IMR-90 (cell line): ENCODE measurements at regions not wholly inside any gene's neighbourhood (a gene's known extent, or its start where the extent isn't known, plus 50 kb on each side); places are given as distances from the start of the nearest gene placed in this dataset.

Experiments
- ATAC-seq: fragments of 200-7000 bp; cut with Tn5 transposase; 2 replicates; pipeline ENCODE4 v1.9.1; 2020; ENCODE audit warnings: low read depth, mild to moderate bottlenecking, moderate library complexity
- BruUV-seq: library from RNA; stranded (reverse); fragments of 400-500 nt; replicated peaks from 2 replicates; lab custom pipeline; 2021; lab: Mats Ljungman, UMichigan
- CTCF ChIA-PET: fragments of 300-600 bp; formaldehyde crosslinking; extraction: SDS; loops from one replicate; lab custom pipeline; 2021; ENCODE audit warnings: antibody characterized with exemption; lab: Yijun Ruan, JAX
- POLR2A ChIA-PET: fragments of 300-600 bp; sonication (Branson Sonifier 250); formaldehyde crosslinking; loops from one replicate; lab custom pipeline; 2022; ENCODE audit warnings: antibody characterized with exemption; ENCODE audit not compliant: unreplicated experiment; lab: Charles Lee
- DNase-seq: peaks from one replicate; pipeline ENCODE4 v3.0.0; 2013
- H2AFZ ChIP-seq: replicated peaks from 2 replicates; pipeline ENCODE3; 2013; ENCODE audit warnings: low read length, mild to moderate bottlenecking; ENCODE audit not compliant: poor library complexity
- H2AK5ac ChIP-seq: 2 replicates; pipeline ENCODE4 v1.6.1; 2013; ENCODE audit warnings: low read depth, low read length, inconsistent platforms
- H2AK9ac ChIP-seq: replicated peaks from 2 replicates; pipeline ENCODE3; 2013; ENCODE audit warnings: mild to moderate bottlenecking, low read depth, low read length, moderate library complexity; ENCODE audit not compliant: poor library complexity
- H2BK120ac ChIP-seq: 2 replicates; pipeline ENCODE4 v1.6.1; 2013; ENCODE audit warnings: low read depth, low read length, inconsistent platforms
- H2BK15ac ChIP-seq: 3 replicates; pipeline ENCODE4 v1.6.1; 2013; ENCODE audit warnings: low read depth, low read length, inconsistent platforms
- H2BK20ac ChIP-seq: 2 replicates; pipeline ENCODE4 v1.6.1; 2013; ENCODE audit warnings: low read depth, mild to moderate bottlenecking, inconsistent platforms, low read length, moderate library complexity
- H2BK5ac ChIP-seq: 2 replicates; pipeline ENCODE4 v1.6.1; 2013; ENCODE audit warnings: mild to moderate bottlenecking, low read depth, low read length, inconsistent platforms; ENCODE audit not compliant: poor library complexity, severe bottlenecking
- H3K14ac ChIP-seq: replicated peaks from 2 replicates; pipeline ENCODE4 v1.6.1; 2013; ENCODE audit warnings: low read depth, low read length, inconsistent platforms
- H3K18ac ChIP-seq: 2 replicates; pipeline ENCODE4 v1.6.1; 2013; ENCODE audit warnings: low read depth, low read length, control low read depth
- H3K23ac ChIP-seq: 2 replicates; pipeline ENCODE4 v1.6.1; 2013; ENCODE audit warnings: low read depth, low read length, inconsistent platforms
- H3K27ac ChIP-seq: 2 replicates; pipeline ENCODE4 v1.5.1; 2013; ENCODE audit warnings: mild to moderate bottlenecking, control low read depth, low read length; ENCODE audit not compliant: insufficient read depth
- H3K27me3 ChIP-seq: 2 replicates; pipeline ENCODE4 v1.6.1; 2013; ENCODE audit warnings: low read length; ENCODE audit not compliant: control insufficient read depth, insufficient read depth
- H3K36me3 ChIP-seq: 2 replicates; pipeline ENCODE4 v1.6.1; 2013; ENCODE audit warnings: low read length, mixed read lengths; ENCODE audit not compliant: control insufficient read depth, insufficient read depth
- H3K4ac ChIP-seq: 2 replicates; pipeline ENCODE4 v1.6.1; 2013; ENCODE audit warnings: low read depth, low read length, inconsistent platforms
- H3K4me1 ChIP-seq: 2 replicates; pipeline ENCODE4 v1.6.1; 2013; ENCODE audit warnings: low read length, mixed read lengths; ENCODE audit not compliant: control insufficient read depth, insufficient read depth
- H3K4me2 ChIP-seq: 2 replicates; pipeline ENCODE4 v1.6.1; 2013; ENCODE audit warnings: low read depth, mild to moderate bottlenecking, control low read depth, low read length, moderate library complexity
- H3K4me3 ChIP-seq: 2 replicates; pipeline ENCODE4 v1.5.1; 2013; ENCODE audit warnings: low read depth, mild to moderate bottlenecking, control low read depth, low read length, moderate library complexity; ENCODE audit not compliant: insufficient read depth
- H3K56ac ChIP-seq: 2 replicates; pipeline ENCODE4 v1.6.1; 2013; ENCODE audit warnings: low read length, inconsistent platforms; ENCODE audit not compliant: insufficient read depth; ENCODE audit errors: extremely low read depth
- H3K79me1 ChIP-seq, 2 experiments: 2 replicates each; pipeline ENCODE4 v1.6.1; 2013; ENCODE audit warnings: low read length in 2 of 2, inconsistent platforms in 1 of 2, low read depth in 1 of 2
- H3K9ac ChIP-seq: 2 replicates; pipeline ENCODE4 v1.6.1; 2013; ENCODE audit warnings: low read depth, low read length, control low read depth
- H3K9me1 ChIP-seq: 2 replicates; pipeline ENCODE4 v1.6.1; 2013; ENCODE audit warnings: low read length, inconsistent platforms; ENCODE audit not compliant: insufficient read depth
- H3K9me3 ChIP-seq: 2 replicates; pipeline ENCODE4 v1.6.1; 2013; ENCODE audit warnings: low read length; ENCODE audit not compliant: control insufficient read depth, insufficient read depth
- H4K20me1 ChIP-seq: 2 replicates; pipeline ENCODE4 v1.6.1; 2013; ENCODE audit warnings: low read length, inconsistent platforms; ENCODE audit not compliant: insufficient read depth
- H4K5ac ChIP-seq: 2 replicates; pipeline ENCODE4 v1.6.1; 2013; ENCODE audit warnings: mild to moderate bottlenecking, low read depth, low read length, control low read depth
- H4K8ac ChIP-seq, 2 experiments: 2 replicates each; pipeline ENCODE4 v1.6.1; 2013; ENCODE audit warnings: low read depth in 2 of 2, low read length in 2 of 2, control low read depth in 1 of 2, inconsistent platforms in 1 of 2
- H4K91ac ChIP-seq: 2 replicates; pipeline ENCODE4 v1.6.1; 2013; ENCODE audit warnings: low read depth, low read length, inconsistent platforms; ENCODE audit not compliant: insufficient read depth
- BHLHE40 ChIP-seq: fragments of 150-350 bp; IDR thresholded peaks from 2 replicates; pipeline ENCODE4 v1.6.1; 2016; ENCODE audit warnings: mild to moderate bottlenecking, low read depth, low read length
- CEBPB ChIP-seq: IDR thresholded peaks from 2 replicates; pipeline ENCODE4 v1.6.1; 2012; ENCODE audit warnings: low read depth, low read length, improper control_type of control experiment
- CHD1 ChIP-seq: IDR thresholded peaks from 2 replicates; pipeline ENCODE4 v1.6.1; 2012; ENCODE audit warnings: low read depth, low read length, improper control_type of control experiment
- CTCF ChIP-seq: conservative IDR thresholded peaks from 2 replicates; pipeline ENCODE4 v1.5.1; 2012; ENCODE audit warnings: mild to moderate bottlenecking, low read depth, low read length, improper control_type of control experiment
- ELK1 ChIP-seq: fragments of 150-350 bp; IDR thresholded peaks from 2 replicates; pipeline ENCODE4 v1.6.1; 2016; ENCODE audit warnings: low read depth, mild to moderate bottlenecking, low read length, moderate library complexity, borderline replicate concordance
- FOS ChIP-seq: fragments of 150-350 bp; IDR thresholded peaks from 2 replicates; pipeline ENCODE4 v1.6.1; 2016; ENCODE audit warnings: low read depth, low read length
- MAFK ChIP-seq: IDR thresholded peaks from 2 replicates; pipeline ENCODE4 v1.6.1; 2012; ENCODE audit warnings: low read depth, low read length, improper control_type of control experiment
- MAZ ChIP-seq: IDR thresholded peaks from 2 replicates; pipeline ENCODE4 v1.6.1; 2012; ENCODE audit warnings: low read depth, mild to moderate bottlenecking, low read length, improper control_type of control experiment, moderate library complexity, borderline replicate concordance
- MXI1 ChIP-seq: IDR thresholded peaks from 2 replicates; pipeline ENCODE4 v1.6.1; 2012; ENCODE audit warnings: low read depth, mild to moderate bottlenecking, low read length, moderate library complexity, borderline replicate concordance
- NFE2L2 ChIP-seq: fragments of 150-350 bp; IDR thresholded peaks from 2 replicates; pipeline ENCODE4 v1.6.1; 2016; ENCODE audit warnings: low read depth, mild to moderate bottlenecking, low read length
- POLR2A ChIP-seq: IDR thresholded peaks from 2 replicates; pipeline ENCODE4 v1.6.1; 2012; ENCODE audit warnings: mild to moderate bottlenecking, low read depth, low read length
- RAD21 ChIP-seq: IDR thresholded peaks from 2 replicates; pipeline ENCODE4 v1.6.1; 2012; ENCODE audit warnings: low read length, improper control_type of control experiment
- RCOR1 ChIP-seq: IDR thresholded peaks from 2 replicates; pipeline ENCODE4 v1.6.1; 2012; ENCODE audit warnings: mild to moderate bottlenecking, low read length, improper control_type of control experiment; ENCODE audit not compliant: insufficient replicate concordance
- RFX5 ChIP-seq: IDR thresholded peaks from 2 replicates; pipeline ENCODE4 v1.8.0; 2012; ENCODE audit warnings: low read depth, mild to moderate bottlenecking, low read length, moderate library complexity
- SMC3 ChIP-seq: fragments of 150-350 bp; IDR thresholded peaks from 2 replicates; pipeline ENCODE4 v1.6.1; 2016; ENCODE audit warnings: low read depth, mild to moderate bottlenecking, antibody characterized with exemption, low read length, moderate library complexity
- USF2 ChIP-seq: fragments of 150-350 bp; IDR thresholded peaks from 2 replicates; pipeline ENCODE4 v1.6.1; 2017; ENCODE audit warnings: mild to moderate bottlenecking, antibody characterized with exemption, low read length, low read depth
- WGBS, 2 experiments: methylation state at CpG; one replicate each; pipeline versions ENCODE4 v1.1.5 to v1.1.7; 2013; ENCODE audit warnings: missing lambda C conversion rate in 2 of 2; ENCODE audit not compliant: insufficient read length in 1 of 2; ENCODE audit errors: extremely low coverage in 2 of 2; 5-methylcytosine and 5-hydroxymethylcytosine counted together
- dilution Hi-C: fragments of 300-500 bp; cut with HindIII; formaldehyde crosslinking; loops from one replicate; pipeline ENCODE4 v1.14.3; 2018; ENCODE audit warnings: low sequenced_read_pairs; ENCODE audit not compliant: unreplicated experiment
- in situ Hi-C: fragments of 300-500 bp; cut with MboI; formaldehyde crosslinking; loops from 3 replicates; pipeline ENCODE4 v1.14.3; 2019; ENCODE audit warnings: low sequenced_read_pairs, inconsistent platforms, mixed read lengths
- intact Hi-C: fragments of 100-400 bp; cut with micrococcal nuclease; formaldehyde crosslinking; loops from 2 replicates; pipeline ENCODE4 v1.10.0; 2022

GRCh38 chr17:79152636-79153035 lies 78.0 kb downstream of the ENGASE start:
- POLR2A ChIA-PET: no interaction called here
- peaks cover 2% of the 10 kb centered on the region; the same call in 1 of the 2 replicates for H3K27me3 ChIP-seq
- no peaks in the 10 kb centered on the region for H3K9me1 ChIP-seq

More at GRCh38 chr17:79152636-79153035, 78.0 kb downstream of the ENGASE start:
- no peaks in the 10 kb centered on the region for H4K20me1 ChIP-seq
- dilution Hi-C loops (no loop called here), intact Hi-C loops (no loop called here), in situ Hi-C loops (no loop called here)
- H3K56ac ChIP-seq: no peak overlapping the region
- CTCF ChIA-PET: no interaction called here
- H3K9me3 ChIP-seq: no peaks in the 10 kb centered on the region
- H3K27ac ChIP-seq: no peak overlapping the region
- H2AK9ac ChIP-seq: no peak overlapping the region
- no peak overlapping the region for H4K8ac ChIP-seq
- H2BK120ac ChIP-seq: no peak overlapping the region
- no peak for ATAC-seq
- H3K4me2 ChIP-seq: no peak overlapping the region
- no peaks in the 10 kb centered on the region for H3K79me1 ChIP-seq
- no peak for TF ChIP-seq USF2
- no peak for TF ChIP-seq MAFK
- no peak for TF ChIP-seq SMC3
- no peak for TF ChIP-seq RCOR1
- no peak for TF ChIP-seq CTCF
- TF ChIP-seq NFE2L2: no peak
- no peak for TF ChIP-seq RFX5
- no peak for TF ChIP-seq RAD21
- no peak for TF ChIP-seq MXI1
- TF ChIP-seq ELK1: no peak
- no peak for TF ChIP-seq CEBPB
- no peak for TF ChIP-seq MAZ
- TF ChIP-seq CHD1: no peak
- TF ChIP-seq FOS: no peak
- TF ChIP-seq BHLHE40: no peak
- no peak for TF ChIP-seq POLR2A
- no peak for DNase-seq
- no CpG with 5 or more reads among the region's 16 CpGs for WGBS, 2 experiments
- H4K91ac ChIP-seq: no peak overlapping the region
- H3K18ac ChIP-seq: no peak overlapping the region
- no peak overlapping the region for H3K4ac ChIP-seq
- no peak overlapping the region for H3K14ac ChIP-seq
- no peaks in the 10 kb centered on the region for H3K4me1 ChIP-seq
- no TSS peak for BruUV-seq
- H2AFZ ChIP-seq: no peak overlapping the region
- no peaks in the 10 kb centered on the region for H3K36me3 ChIP-seq
- no peak overlapping the region for H2BK20ac ChIP-seq
- H4K5ac ChIP-seq: no peak overlapping the region
- no peak overlapping the region for H3K23ac ChIP-seq
- H2AK5ac ChIP-seq: no peak overlapping the region
- H3K9ac ChIP-seq: no peak overlapping the region
- H3K4me3 ChIP-seq: no peak overlapping the region
- H2BK5ac ChIP-seq: no peak overlapping the region
- no peak overlapping the region for H2BK15ac ChIP-seq
